Testis (tissue), 2 donors: ENCODE measurements at regions not wholly inside any gene's neighbourhood (a gene's known extent, or its start where the extent isn't known, plus 50 kb on each side); places are given as distances from the start of the nearest gene placed in this dataset.

ENCODE experiments used
- CTCF ChIP-seq, 3 experiments: fragments of 450-650 bp in 2 of 3; fragments of 200-600 bp in 1 of 3; sonication (generic) in 1 of 3; IDR thresholded peaks; one replicate each; pipeline ENCODE4 v1.5.1; 2016 to 2019; ENCODE audit warnings: antibody characterized with exemption in 3 of 3, mild to moderate bottlenecking in 2 of 3, moderate library complexity in 1 of 3
- POLR2A ChIP-seq: fragments of 450-650 bp; IDR thresholded peaks from one replicate; pipeline ENCODE4 v1.6.1; 2017; ENCODE audit warnings: antibody characterized with exemption, mild to moderate bottlenecking, moderate library complexity

- TF ChIP-seq POLR2A (no peak), CTCF (IDR thresholded peaks at IDR 0.05) (no peak)
These were observed 77.0 kb upstream of the CA10 start for GRCh38 chr17:52235516-52235915.
